GM19455 (cell line): ENCODE measurements at regions not wholly inside any gene's neighbourhood (a gene's known extent, or its start where the extent isn't known, plus 50 kb on each side); places are given as distances from the start of the nearest gene placed in this dataset.
"Not testable (repeated sequence)": the region's sequence is repeated elsewhere in the genome, so short reads cannot be mapped to it uniquely, and the experiment has no call there.

Source experiments
- ATAC-seq: cut with Tn5 transposase; IDR thresholded peaks from one replicate; pipeline ENCODE4 v1.9.1; 2021; ENCODE audit not compliant: unreplicated experiment

- no peak for ATAC-seq
Observed at GRCh38 chr12:131192951-131193350, 239.2 kb downstream of the ADGRD1 start.

- ATAC-seq: no peak
Observed at GRCh38 chr12:131194166-131194565, 240.5 kb downstream of the ADGRD1 start.

- ATAC-seq: no peak
Observed at GRCh38 chr12:131195796-131196195, 242.1 kb downstream of the ADGRD1 start.

- no peak for ATAC-seq
Observed at GRCh38 chr12:131196220-131196619, 242.5 kb downstream of the ADGRD1 start.

GRCh38 chr12:131197490-131197889 lies 243.8 kb downstream of the ADGRD1 start:
- ATAC-seq: no peak

- ATAC-seq: no peak
Observed at GRCh38 chr12:131199221-131199620, 245.5 kb downstream of the ADGRD1 start.

GRCh38 chr12:131201912-131202311 lies 248.2 kb downstream of the ADGRD1 start:
- not testable (repeated sequence) for ATAC-seq

- no peak for ATAC-seq
Observed at GRCh38 chr12:131202592-131203378, 249.1 kb downstream of the ADGRD1 start.

GRCh38 chr12:131203666-131204415 lies 250.1 kb downstream of the ADGRD1 start:
- no peak for ATAC-seq

GRCh38 chr12:131204416-131205274 lies 250.9 kb downstream of the ADGRD1 start:
- no peak for ATAC-seq

- ATAC-seq: not testable (repeated sequence)
Observed at GRCh38 chr12:131205275-131205933, 251.7 kb downstream of the ADGRD1 start.

GRCh38 chr12:131206630-131207299 lies 253.1 kb downstream of the ADGRD1 start:
- not testable (repeated sequence) for ATAC-seq

GRCh38 chr12:131207300-131207660 lies 253.6 kb downstream of the ADGRD1 start:
- not testable (repeated sequence) for ATAC-seq

GRCh38 chr12:131207841-131208240 lies 254.1 kb downstream of the ADGRD1 start:
- not testable (repeated sequence) for ATAC-seq

- ATAC-seq: no peak
Observed at GRCh38 chr12:131208425-131208824, 254.7 kb downstream of the ADGRD1 start.

GRCh38 chr12:131209082-131210070 lies 255.7 kb downstream of the ADGRD1 start:
- no peak for ATAC-seq

- no peak for ATAC-seq
Observed at GRCh38 chr12:131210506-131211339, 257.0 kb downstream of the ADGRD1 start.

GRCh38 chr12:131211340-131211938 lies 257.7 kb downstream of the ADGRD1 start:
- no peak for ATAC-seq
